ENCODE measurements at regions not wholly inside any gene's neighbourhood (a gene's known extent, or its start where the extent isn't known, plus 50 kb on each side); places are given as distances from the start of the nearest gene placed in this dataset.

- DNase-seq (no peak), ATAC-seq (no peak)
- Histone ChIP-seq H3K4me1 (no peaks in the 10 kb centered on the region), H3K36me3 (no peaks in the 10 kb centered on the region), H3K4me3 (no peak overlapping the region), H3K27me3 (no peaks in the 10 kb centered on the region), H3K27ac (no peak overlapping the region), H3K9me3 (no peaks in the 10 kb centered on the region)
- TF ChIP-seq CTCF (IDR thresholded peaks at IDR 0.05), result no peak
- intact Hi-C loops (cut with DNase I), result no loop called here
Measured at GRCh38 chr4:64538219-64538618, 129.0 kb upstream of the TECRL start.

GRCh38 chr4:64533637-64534036, 124.4 kb upstream of the TECRL start:
- ATAC-seq, result no peak
- Histone ChIP-seq H3K9me3 (no peaks in the 10 kb centered on the region), H3K36me3 (no peaks in the 10 kb centered on the region), H3K27ac (no peak overlapping the region), H3K27me3 (no peaks in the 10 kb centered on the region), H3K4me3 (no peak overlapping the region), H3K4me1 (no peaks in the 10 kb centered on the region)
- TF ChIP-seq CTCF (IDR thresholded peaks at IDR 0.05), result no peak
- intact Hi-C loops (cut with DNase I), result no loop called here
- DNase-seq, result no peak

GRCh38 chr4:64533159-64533558, 123.9 kb upstream of the TECRL start:
- H3K4me1 ChIP-seq, result no peaks in the 10 kb centered on the region
- DNase-seq (no peak), ATAC-seq (no peak)
- TF ChIP-seq CTCF (IDR thresholded peaks at IDR 0.05), result no peak
- H3K27me3 ChIP-seq, result no peaks in the 10 kb centered on the region
- H3K9me3 ChIP-seq, result no peaks in the 10 kb centered on the region
- intact Hi-C loops (cut with DNase I), result no loop called here
- no peak overlapping the region for H3K27ac ChIP-seq
- H3K4me3 ChIP-seq, result no peak overlapping the region
- H3K36me3 ChIP-seq, result no peaks in the 10 kb centered on the region

- DNase-seq (no peak), ATAC-seq (no peak)
- H3K36me3 ChIP-seq, result no peaks in the 10 kb centered on the region
- no peak overlapping the region for H3K27ac ChIP-seq
- H3K27me3 ChIP-seq, result no peaks in the 10 kb centered on the region
- H3K9me3 ChIP-seq, result no peaks in the 10 kb centered on the region
- H3K4me3 ChIP-seq, result no peak overlapping the region
- intact Hi-C loops (cut with DNase I), result no loop called here
- H3K4me1 ChIP-seq, result no peaks in the 10 kb centered on the region
- TF ChIP-seq CTCF (IDR thresholded peaks at IDR 0.05), result no peak
Measured at GRCh38 chr4:64520421-64520820, 111.2 kb upstream of the TECRL start.

- no peak overlapping the region for H3K27ac ChIP-seq
- no peak for TF ChIP-seq CTCF (IDR thresholded peaks at IDR 0.05)
- ATAC-seq (no peak), DNase-seq (no peak)
- no peaks in the 10 kb centered on the region for H3K4me1 ChIP-seq
- no peaks in the 10 kb centered on the region for H3K9me3 ChIP-seq
- no peak overlapping the region for H3K4me3 ChIP-seq
- H3K27me3 ChIP-seq, result no peaks in the 10 kb centered on the region
- intact Hi-C loops (cut with DNase I), result no loop called here
- H3K36me3 ChIP-seq, result no peaks in the 10 kb centered on the region
Measured at GRCh38 chr4:64518600-64518999, 109.3 kb upstream of the TECRL start.

GRCh38 chr4:64516176-64516575, 106.9 kb upstream of the TECRL start:
- intact Hi-C loops (cut with DNase I), result no loop called here
- Histone ChIP-seq H3K36me3 (no peaks in the 10 kb centered on the region), H3K27me3 (no peaks in the 10 kb centered on the region), H3K9me3 (no peaks in the 10 kb centered on the region), H3K4me1 (no peaks in the 10 kb centered on the region), H3K27ac (no peak overlapping the region), H3K4me3 (no peak overlapping the region)
- DNase-seq (no peak), ATAC-seq (no peak)
- no peak for TF ChIP-seq CTCF (IDR thresholded peaks at IDR 0.05)

Data from upper lobe of right lung (tissue), 1 donor.